A673 (cell line): ENCODE measurements at regions not wholly inside any gene's neighbourhood (a gene's known extent, or its start where the extent isn't known, plus 50 kb on each side); places are given as distances from the start of the nearest gene placed in this dataset.

Experiments
- EZH2 ChIP-seq: fragments of 200-600 bp; sonication (generic); IDR thresholded peaks from 2 replicates; pipeline ENCODE4 v1.6.1; 2017; ENCODE audit warnings: borderline replicate concordance, low read depth, mild to moderate bottlenecking, mixed read lengths, antibody characterized with exemption, low read length; ENCODE audit not compliant: poor library complexity, severe bottlenecking
- TF ChIP-seq, protein P1 (sequence below): fragments of 300-800, 200-600 bp; sonication (generic); conservative IDR thresholded peaks from 2 replicates; pipeline ENCODE4 v1.5.1; 2017; ENCODE audit warnings: low read depth, mild to moderate bottlenecking, antibody characterized with exemption, low read length, moderate library complexity, mixed read lengths

DNA sequence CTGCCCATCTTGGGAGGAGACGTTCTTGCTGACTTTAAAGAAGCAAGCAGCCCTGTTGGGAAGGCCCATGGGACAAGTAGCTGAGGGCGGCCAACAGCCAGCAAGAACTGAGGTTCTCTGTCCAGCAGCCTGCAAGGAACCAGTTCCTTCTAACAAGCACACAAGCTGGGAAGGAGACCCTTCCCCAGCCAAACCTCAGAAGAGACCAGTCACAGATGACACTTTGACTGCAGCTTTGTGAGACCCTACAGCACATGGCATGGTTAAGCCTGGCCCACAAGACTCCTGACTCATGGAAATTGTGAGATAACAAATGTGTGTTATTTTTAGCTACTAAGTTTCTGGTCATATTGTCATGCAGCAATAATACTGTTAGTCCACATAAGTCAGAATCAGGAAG is 99.9 kb downstream of the PRLHR start:
- TF ChIP-seq, protein P1, sequence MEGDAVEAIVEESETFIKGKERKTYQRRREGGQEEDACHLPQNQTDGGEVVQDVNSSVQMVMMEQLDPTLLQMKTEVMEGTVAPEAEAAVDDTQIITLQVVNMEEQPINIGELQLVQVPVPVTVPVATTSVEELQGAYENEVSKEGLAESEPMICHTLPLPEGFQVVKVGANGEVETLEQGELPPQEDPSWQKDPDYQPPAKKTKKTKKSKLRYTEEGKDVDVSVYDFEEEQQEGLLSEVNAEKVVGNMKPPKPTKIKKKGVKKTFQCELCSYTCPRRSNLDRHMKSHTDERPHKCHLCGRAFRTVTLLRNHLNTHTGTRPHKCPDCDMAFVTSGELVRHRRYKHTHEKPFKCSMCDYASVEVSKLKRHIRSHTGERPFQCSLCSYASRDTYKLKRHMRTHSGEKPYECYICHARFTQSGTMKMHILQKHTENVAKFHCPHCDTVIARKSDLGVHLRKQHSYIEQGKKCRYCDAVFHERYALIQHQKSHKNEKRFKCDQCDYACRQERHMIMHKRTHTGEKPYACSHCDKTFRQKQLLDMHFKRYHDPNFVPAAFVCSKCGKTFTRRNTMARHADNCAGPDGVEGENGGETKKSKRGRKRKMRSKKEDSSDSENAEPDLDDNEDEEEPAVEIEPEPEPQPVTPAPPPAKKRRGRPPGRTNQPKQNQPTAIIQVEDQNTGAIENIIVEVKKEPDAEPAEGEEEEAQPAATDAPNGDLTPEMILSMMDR, result no peak
- no peak for TF ChIP-seq EZH2
